GM12878 (cell line): ENCODE measurements at regions not wholly inside any gene's neighbourhood (a gene's known extent, or its start where the extent isn't known, plus 50 kb on each side); places are given as distances from the start of the nearest gene placed in this dataset.

ENCODE experiments used
- ATAC-seq: fragments of 200-7000 bp; cut with Tn5 transposase; 3 replicates; pipeline ENCODE4 v1.9.1; 2020; ENCODE audit warnings: mild to moderate bottlenecking, moderate library complexity
- BruUV-seq: library from RNA; stranded (reverse); fragments of 400-500 nt; replicated peaks from 2 replicates; lab custom pipeline; 2021; lab: Mats Ljungman, UMichigan
- CTCF ChIA-PET: fragments of 300-600 bp; sonication (Branson Sonifier 250); formaldehyde crosslinking; extraction: SDS; loops from one replicate; lab custom pipeline; 2021; ENCODE audit warnings: inconsistent platforms; lab: Yijun Ruan, JAX
- POLR2A ChIA-PET: fragments of 350-600 bp; formaldehyde crosslinking; extraction: SDS; loops from one replicate; lab custom pipeline; 2021; ENCODE audit warnings: inconsistent platforms; lab: Charles Lee
- RAD21 ChIA-PET: fragments of 300-600 bp; sonication (Branson Sonifier 250); formaldehyde crosslinking; loops from one replicate; lab custom pipeline; 2023; ENCODE audit warnings: antibody characterized with exemption; ENCODE audit not compliant: unreplicated experiment; lab: Charles Lee
- SMC1A ChIA-PET: fragments of 300-600 bp; sonication (Branson Sonifier 250); formaldehyde crosslinking; loops from one replicate; lab custom pipeline; 2023; ENCODE audit not compliant: unreplicated experiment, uncharacterized antibody; lab: Charles Lee
- DNase-seq: peaks from one replicate; pipeline ENCODE4 v3.0.0-alpha.2; 2011; ENCODE audit warnings: low read depth, low spot score
- FAIRE-seq: peaks from 3 replicates; lab custom pipeline; 2011; peaks lifted over from hg19 to GRCh38; lab: Jason Lieb, UNC
- H2AFZ ChIP-seq: 2 replicates; pipeline ENCODE4 v1.6.0; 2011; ENCODE audit warnings: low read depth, low read length, control low read depth; ENCODE audit not compliant: control insufficient read depth
- H3K27ac ChIP-seq: 2 replicates; pipeline ENCODE4 v1.5.1; 2011; ENCODE audit warnings: control low read depth; ENCODE audit not compliant: control insufficient read depth, insufficient read depth
- H3K27me3 ChIP-seq, 2 experiments: replicated peaks in 1 of 2; 2 replicates each; pipeline versions ENCODE4 v1.6.0 to v1.6.1; 2011; ENCODE audit warnings: low read length in 1 of 2; ENCODE audit not compliant: control insufficient read depth in 2 of 2, insufficient read depth in 2 of 2
- H3K36me3 ChIP-seq, 2 experiments: 2 replicates each; pipeline ENCODE4 v1.5.1; 2011; ENCODE audit warnings: low read length in 1 of 2; ENCODE audit not compliant: control insufficient read depth in 2 of 2, insufficient read depth in 2 of 2
- H3K4me1 ChIP-seq: 2 replicates; pipeline ENCODE4 v1.6.1; 2011; ENCODE audit warnings: mild to moderate bottlenecking, low read length, moderate library complexity, mixed read lengths; ENCODE audit not compliant: control insufficient read depth, insufficient read depth
- H3K4me2 ChIP-seq: 2 replicates; pipeline ENCODE4 v1.6.0; 2011; ENCODE audit warnings: control low read depth; ENCODE audit not compliant: control insufficient read depth, insufficient read depth
- H3K4me3 ChIP-seq: fragments of 200-600 bp; sonication (generic); 2 replicates; pipeline ENCODE4 v1.5.1; 2016
- H3K79me2 ChIP-seq: 2 replicates; pipeline ENCODE4 v1.6.0; 2011; ENCODE audit warnings: low read length; ENCODE audit not compliant: control insufficient read depth, insufficient read depth
- H3K9ac ChIP-seq: 2 replicates; pipeline ENCODE4 v1.8.0; 2011; ENCODE audit warnings: low read length, control low read depth, mixed read lengths; ENCODE audit not compliant: control insufficient read depth, insufficient read depth
- H3K9me3 ChIP-seq: replicated peaks from 3 replicates; pipeline ENCODE4 v1.5.1; 2011; ENCODE audit warnings: mild to moderate bottlenecking, low read length; ENCODE audit not compliant: control insufficient read depth, insufficient read depth
- H4K20me1 ChIP-seq: 2 replicates; pipeline ENCODE4 v1.6.0; 2011; ENCODE audit not compliant: control insufficient read depth, insufficient read depth
- ATF3 ChIP-seq: IDR thresholded peaks from 2 replicates; pipeline ENCODE4 v1.6.1; 2011; ENCODE audit warnings: low read depth, mild to moderate bottlenecking, low read length, moderate library complexity, borderline replicate concordance; ENCODE audit errors: extremely low read depth
- BMI1 ChIP-seq: fragments of 450-650 bp; IDR thresholded peaks from 2 replicates; pipeline ENCODE4 v1.6.1; 2016; ENCODE audit warnings: mild to moderate bottlenecking, moderate library complexity, borderline replicate concordance
- CBX3 ChIP-seq: fragments of 200-600 bp; sonication (generic); IDR thresholded peaks from 2 replicates; pipeline ENCODE4 v1.6.1; 2016; ENCODE audit warnings: low read depth, borderline replicate concordance
- CEBPZ ChIP-seq: fragments of 150-350 bp; IDR thresholded peaks from 2 replicates; pipeline ENCODE4 v1.6.1; 2016; ENCODE audit warnings: low read depth, low read length
- CUX1 ChIP-seq: IDR thresholded peaks from 2 replicates; pipeline ENCODE4 v1.6.1; 2012; ENCODE audit warnings: improper control_type of control experiment, low read depth, low read length; ENCODE audit not compliant: insufficient replicate concordance
- MEF2B ChIP-seq: fragments of 450-650 bp; IDR thresholded peaks from 2 replicates; pipeline ENCODE4 v1.6.1; 2018; ENCODE audit warnings: mild to moderate bottlenecking, moderate library complexity; ENCODE audit not compliant: partially characterized antibody, poor library complexity, severe bottlenecking
- MYB ChIP-seq: fragments of 150-350 bp; IDR thresholded peaks from 2 replicates; pipeline ENCODE4 v1.6.1; 2014; ENCODE audit warnings: mild to moderate bottlenecking, low read depth, low read length, borderline replicate concordance
- NFXL1 ChIP-seq: fragments of 450-650 bp; IDR thresholded peaks from 2 replicates; pipeline ENCODE4 v1.6.1; 2017; ENCODE audit warnings: antibody characterized with exemption, mild to moderate bottlenecking, borderline replicate concordance
- NFYA ChIP-seq: IDR thresholded peaks from 2 replicates; pipeline ENCODE4 v1.6.1; 2011; ENCODE audit warnings: low read depth, mild to moderate bottlenecking, low read length, improper control_type of control experiment, borderline replicate concordance
- PML ChIP-seq: IDR thresholded peaks from 2 replicates; pipeline ENCODE4 v1.6.1; 2012; ENCODE audit warnings: low read length, inconsistent platforms
- SPI1 ChIP-seq: IDR thresholded peaks from 2 replicates; pipeline ENCODE4 v1.6.1; 2011; ENCODE audit warnings: low read depth, mild to moderate bottlenecking, low read length, moderate library complexity, borderline replicate concordance; ENCODE audit not compliant: insufficient read depth
- SREBF2 ChIP-seq: IDR thresholded peaks from 2 replicates; pipeline ENCODE4 v1.6.1; 2012; ENCODE audit warnings: mild to moderate bottlenecking, low read length
- YBX1 ChIP-seq: fragments of 450-650 bp; IDR thresholded peaks from 2 replicates; pipeline ENCODE4 v1.6.1; 2016; ENCODE audit warnings: antibody characterized with exemption
- ZNF217 ChIP-seq: fragments of 450-650 bp; IDR thresholded peaks from 2 replicates; pipeline ENCODE4 v1.6.1; 2017; ENCODE audit warnings: antibody characterized with exemption, mild to moderate bottlenecking
- WGBS: methylation state at CpG from one replicate; pipeline ENCODE4 v1.1.6; 2016; ENCODE audit warnings: low lambda C conversion rate; ENCODE audit not compliant: insufficient replicate concordance, insufficient coverage; ENCODE audit errors: missing lambda C conversion rate; 5-methylcytosine and 5-hydroxymethylcytosine counted together
- in situ Hi-C: fragments of 300-500 bp; cut with MboI; formaldehyde crosslinking; loops from 9 replicates; pipeline ENCODE4 v1.14.3; 2018; ENCODE audit warnings: mixed read lengths
- intact Hi-C: fragments of 100-400 bp; cut with micrococcal nuclease; formaldehyde crosslinking; loops from one replicate; pipeline ENCODE4 v1.14.2; 2022; ENCODE audit not compliant: unreplicated experiment

- TF ChIP-seq BMI1: no peak
- TF ChIP-seq, all 136 proteins: peak for 0
Measured at GRCh38 chr6:156160007-156160794, 617.0 kb upstream of the ARID1B start (continued).

GRCh38 chr6:156154896-156155295 is 622.3 kb upstream of the ARID1B start:
- Histone ChIP-seq H4K20me1 (no peaks in the 10 kb centered on the region), H3K36me3 (no peaks in the 10 kb centered on the region), H3K4me2 (no peak overlapping the region), H3K4me1 (no peaks in the 10 kb centered on the region), H3K4me3 (no peak overlapping the region), H3K9ac (no peak overlapping the region), H3K27me3 (no peaks in the 10 kb centered on the region), H2AFZ (no peak overlapping the region), H3K9me3 (no peaks in the 10 kb centered on the region), H3K27ac (no peak overlapping the region), H3K79me2 (no peaks in the 10 kb centered on the region)
- no peak for DNase-seq
- POLR2A ChIA-PET: no interaction called here
- SMC1A ChIA-PET: no interaction called here
- 8% methylated on average over 4 of the region's 4 CpGs for WGBS
- no peak for FAIRE-seq
- RAD21 ChIA-PET: no interaction called here
- in situ Hi-C loops: no loop called here
- no peak for ATAC-seq
- CTCF ChIA-PET: no interaction called here
- intact Hi-C loops: no loop called here
- BruUV-seq: no TSS peak
- no peak for TF ChIP-seq ZNF217
- no peak for TF ChIP-seq PML
- no peak for TF ChIP-seq NFXL1
- no peak for TF ChIP-seq SREBF2
- no peak for TF ChIP-seq NFYA
- no peak for TF ChIP-seq SPI1
- no peak for TF ChIP-seq CBX3
- no peak for TF ChIP-seq YBX1
- TF ChIP-seq MEF2B: no peak
- no peak for TF ChIP-seq MYB
- TF ChIP-seq CEBPZ: no peak
- TF ChIP-seq ATF3: no peak
- TF ChIP-seq CUX1: no peak
